Transverse colon (tissue), 4 donors: ENCODE measurements at regions not wholly inside any gene's neighbourhood (a gene's known extent, or its start where the extent isn't known, plus 50 kb on each side); places are given as distances from the start of the nearest gene placed in this dataset.

Experiments used
- CTCF ChIP-seq, 5 experiments: fragments of 200-600 bp in 3 of 5; fragments of 450-650 bp in 2 of 5; sonication (generic) in 3 of 5; IDR thresholded peaks; 1 replicate in 2 of 5; 2 replicates in 3 of 5; pipeline ENCODE4 v1.5.1; 2016 to 2017; ENCODE audit warnings: antibody characterized with exemption in 5 of 5, inconsistent platforms in 3 of 5, mild to moderate bottlenecking in 2 of 5, moderate library complexity in 1 of 5
- POLR2A ChIP-seq: fragments of 450-650 bp; IDR thresholded peaks from one replicate; pipeline ENCODE4 v1.6.1; 2016; ENCODE audit warnings: antibody characterized with exemption, mild to moderate bottlenecking, moderate library complexity
- POLR2AphosphoS5 ChIP-seq, 3 donors: sonication (generic); formaldehyde crosslinking; IDR thresholded peaks; one replicate each; pipeline ENCODE4 v1.6.1; 2016; ENCODE audit warnings: antibody characterized with exemption in 3 of 3

GRCh38 chr5:56447232-56447631 lies 214.1 kb upstream of the ANKRD55 start:
- TF ChIP-seq CTCF (IDR thresholded peaks at IDR 0.05) (no peak), POLR2A (no peak), POLR2AphosphoS5 (IDR thresholded peaks at IDR 0.05) (no peak)
